IPS-15b (cell line): ENCODE measurements at regions not wholly inside any gene's neighbourhood (a gene's known extent, or its start where the extent isn't known, plus 50 kb on each side); places are given as distances from the start of the nearest gene placed in this dataset.
A peak's percentile ranks its signal among the peaks of the same experiment; 100 is the strongest.

Source experiments
- H3K27me3 ChIP-seq: one replicate; pipeline ENCODE4 v1.6.1; 2013; ENCODE audit warnings: low read length; ENCODE audit not compliant: control insufficient read depth, insufficient read depth
- H3K36me3 ChIP-seq: one replicate; pipeline ENCODE4 v1.6.1; 2013; ENCODE audit warnings: low read length; ENCODE audit not compliant: control insufficient read depth, insufficient read depth
- H3K4me1 ChIP-seq: one replicate; pipeline ENCODE4 v1.6.1; 2013; ENCODE audit warnings: mild to moderate bottlenecking, low read length; ENCODE audit not compliant: control insufficient read depth, insufficient read depth
- H3K4me3 ChIP-seq: one replicate; pipeline ENCODE4 v1.5.1; 2013; ENCODE audit warnings: low read depth, low read length
- H3K9ac ChIP-seq: one replicate; pipeline ENCODE4 v1.6.1; 2013; ENCODE audit warnings: low read depth, mild to moderate bottlenecking, low read length
- H3K9me3 ChIP-seq: one replicate; pipeline ENCODE4 v1.6.1; 2013; ENCODE audit warnings: mild to moderate bottlenecking, low read length; ENCODE audit not compliant: control insufficient read depth, insufficient read depth

- Histone ChIP-seq H3K36me3 (no peaks in the 10 kb centered on the region), H3K4me1 (peaks cover 6% of the 10 kb centered on the region), H3K4me3 (no peak overlapping the region), H3K9me3 (no peaks in the 10 kb centered on the region), H3K9ac (no peak overlapping the region), H3K27me3 (no peaks in the 10 kb centered on the region)
These were observed 349.7 kb upstream of the NOCT start for GRCh38 chr4:138665851-138666250.

- H3K4me1 ChIP-seq, result peaks cover 21% of the 10 kb centered on the region
- H3K4me3 ChIP-seq, result no peak overlapping the region
- no peaks in the 10 kb centered on the region for H3K27me3 ChIP-seq
- no peaks in the 10 kb centered on the region for H3K36me3 ChIP-seq
- H3K9me3 ChIP-seq, result no peaks in the 10 kb centered on the region
- no peak overlapping the region for H3K9ac ChIP-seq
These were observed 351.7 kb upstream of the NOCT start for GRCh38 chr4:138663883-138664282.

- Histone ChIP-seq H3K9me3 (no peaks in the 10 kb centered on the region), H3K4me3 (peak overlapping the region; percentile 26), H3K36me3 (no peaks in the 10 kb centered on the region), H3K9ac (no peak overlapping the region), H3K27me3 (no peaks in the 10 kb centered on the region), H3K4me1 (peaks cover 30% of the 10 kb centered on the region)
These were observed 355.7 kb upstream of the NOCT start for GRCh38 chr4:138659812-138660316.

- Histone ChIP-seq H3K27me3 (no peaks in the 10 kb centered on the region), H3K36me3 (no peaks in the 10 kb centered on the region), H3K4me3 (peak overlapping the region; percentile 26), H3K9me3 (no peaks in the 10 kb centered on the region), H3K4me1 (peaks cover 30% of the 10 kb centered on the region), H3K9ac (peak overlapping the region; percentile 9)
These were observed 356.4 kb upstream of the NOCT start for GRCh38 chr4:138659037-138659811.

- Histone ChIP-seq H3K9me3 (no peaks in the 10 kb centered on the region), H3K4me1 (peaks cover 30% of the 10 kb centered on the region), H3K4me3 (peak overlapping the region; percentile 26), H3K27me3 (no peaks in the 10 kb centered on the region), H3K36me3 (no peaks in the 10 kb centered on the region), H3K9ac (no peak overlapping the region)
These were observed 357.1 kb upstream of the NOCT start for GRCh38 chr4:138658518-138658917.

GRCh38 chr4:138656990-138657389 lies 358.6 kb upstream of the NOCT start:
- Histone ChIP-seq H3K27me3 (no peaks in the 10 kb centered on the region), H3K4me1 (peaks cover 30% of the 10 kb centered on the region), H3K36me3 (no peaks in the 10 kb centered on the region), H3K9ac (no peak overlapping the region), H3K9me3 (no peaks in the 10 kb centered on the region), H3K4me3 (no peak overlapping the region)

GRCh38 chr4:138655985-138656384 lies 359.6 kb upstream of the NOCT start:
- H3K4me3 ChIP-seq, result no peak overlapping the region
- H3K36me3 ChIP-seq, result no peaks in the 10 kb centered on the region
- H3K27me3 ChIP-seq, result no peaks in the 10 kb centered on the region
- peaks cover 26% of the 10 kb centered on the region for H3K4me1 ChIP-seq
- H3K9ac ChIP-seq, result no peak overlapping the region
- H3K9me3 ChIP-seq, result no peaks in the 10 kb centered on the region

GRCh38 chr4:138655286-138655685 lies 360.3 kb upstream of the NOCT start:
- Histone ChIP-seq H3K4me3 (no peak overlapping the region), H3K9me3 (no peaks in the 10 kb centered on the region), H3K27me3 (no peaks in the 10 kb centered on the region), H3K9ac (no peak overlapping the region), H3K36me3 (no peaks in the 10 kb centered on the region), H3K4me1 (peaks cover 20% of the 10 kb centered on the region)

GRCh38 chr4:138650929-138651448 lies 364.6 kb upstream of the NOCT start:
- no peak overlapping the region for H3K4me3 ChIP-seq
- no peaks in the 10 kb centered on the region for H3K27me3 ChIP-seq
- H3K9me3 ChIP-seq, result no peaks in the 10 kb centered on the region
- H3K9ac ChIP-seq, result no peak overlapping the region
- no peaks in the 10 kb centered on the region for H3K4me1 ChIP-seq
- no peaks in the 10 kb centered on the region for H3K36me3 ChIP-seq

GRCh38 chr4:138650495-138650894 lies 365.1 kb upstream of the NOCT start:
- Histone ChIP-seq H3K9me3 (no peaks in the 10 kb centered on the region), H3K27me3 (no peaks in the 10 kb centered on the region), H3K4me1 (no peaks in the 10 kb centered on the region), H3K9ac (no peak overlapping the region), H3K36me3 (no peaks in the 10 kb centered on the region), H3K4me3 (no peak overlapping the region)

- H3K36me3 ChIP-seq, result no peaks in the 10 kb centered on the region
- no peaks in the 10 kb centered on the region for H3K27me3 ChIP-seq
- H3K9ac ChIP-seq, result no peak overlapping the region
These were observed 368.1 kb upstream of the NOCT start for GRCh38 chr4:138647433-138647832.

GRCh38 chr4:138646383-138646782 lies 369.2 kb upstream of the NOCT start:
- no peaks in the 10 kb centered on the region for H3K4me1 ChIP-seq
- no peaks in the 10 kb centered on the region for H3K27me3 ChIP-seq
- H3K36me3 ChIP-seq, result no peaks in the 10 kb centered on the region
- H3K9me3 ChIP-seq, result no peaks in the 10 kb centered on the region
- H3K4me3 ChIP-seq, result no peak overlapping the region
- no peak overlapping the region for H3K9ac ChIP-seq

More at GRCh38 chr4:138647433-138647832, 368.1 kb upstream of the NOCT start:
- Histone ChIP-seq H3K9me3 (no peaks in the 10 kb centered on the region), H3K4me3 (no peak overlapping the region), H3K4me1 (no peaks in the 10 kb centered on the region)
